Trophoblast cell (in vitro differentiated cells and primary cell): ENCODE measurements at regions not wholly inside any gene's neighbourhood (a gene's known extent, or its start where the extent isn't known, plus 50 kb on each side); places are given as distances from the start of the nearest gene placed in this dataset.

Experiments used
- DNase-seq, 2 donors: peaks; one replicate each; pipeline ENCODE4 v3.0.0-alpha.2; 2016
- H2AFZ ChIP-seq: 2 replicates; pipeline ENCODE4 v1.6.1; 2013; ENCODE audit warnings: low read length, moderate library complexity, mild to moderate bottlenecking; ENCODE audit not compliant: insufficient read depth, poor library complexity
- H2AK5ac ChIP-seq: 2 replicates; pipeline ENCODE4 v1.6.1; 2013; ENCODE audit warnings: mild to moderate bottlenecking, low read length
- H2BK120ac ChIP-seq: 2 replicates; pipeline ENCODE4 v1.6.1; 2013; ENCODE audit warnings: low read length, mild to moderate bottlenecking, moderate library complexity; ENCODE audit not compliant: insufficient read depth, poor library complexity
- H2BK12ac ChIP-seq: 2 replicates; pipeline ENCODE4 v1.6.1; 2013; ENCODE audit warnings: mild to moderate bottlenecking, low read length, moderate library complexity
- H2BK5ac ChIP-seq: 2 replicates; pipeline ENCODE4 v1.6.1; 2013; ENCODE audit warnings: low read length, low read depth, moderate library complexity, mild to moderate bottlenecking; ENCODE audit not compliant: poor library complexity
- H3K14ac ChIP-seq: 2 replicates; pipeline ENCODE4 v1.6.1; 2013; ENCODE audit warnings: mild to moderate bottlenecking, low read length
- H3K18ac ChIP-seq: 2 replicates; pipeline ENCODE4 v1.6.1; 2013; ENCODE audit warnings: mild to moderate bottlenecking, low read length
- H3K23ac ChIP-seq: 2 replicates; pipeline ENCODE4 v1.6.1; 2013; ENCODE audit warnings: low read length
- H3K27ac ChIP-seq: 2 replicates; pipeline ENCODE4 v1.5.1; 2013; ENCODE audit warnings: low read depth, mild to moderate bottlenecking, inconsistent platforms, low read length, moderate library complexity
- H3K27me3 ChIP-seq: 2 replicates; pipeline ENCODE4 v1.6.1; 2013; ENCODE audit warnings: inconsistent platforms, mild to moderate bottlenecking, low read length, moderate library complexity; ENCODE audit not compliant: insufficient read depth
- H3K36me3 ChIP-seq, 2 experiments: 1 replicate in 1 of 2; 2 replicates in 1 of 2; pipeline ENCODE4 v1.6.1; 2013; ENCODE audit warnings: low read length in 2 of 2, mild to moderate bottlenecking in 2 of 2, moderate library complexity in 1 of 2; ENCODE audit not compliant: insufficient read depth in 2 of 2, control insufficient read depth in 1 of 2
- H3K4ac ChIP-seq: 2 replicates; pipeline ENCODE4 v1.6.1; 2013; ENCODE audit warnings: low read depth, mild to moderate bottlenecking, low read length, moderate library complexity
- H3K4me1 ChIP-seq, 2 experiments: 1 replicate in 1 of 2; 2 replicates in 1 of 2; pipeline ENCODE4 v1.6.1; 2013; ENCODE audit warnings: low read length in 2 of 2, mild to moderate bottlenecking in 2 of 2, moderate library complexity in 1 of 2; ENCODE audit not compliant: insufficient read depth in 2 of 2, control insufficient read depth in 1 of 2
- H3K4me2 ChIP-seq: 2 replicates; pipeline ENCODE4 v1.6.1; 2013; ENCODE audit warnings: inconsistent platforms, mild to moderate bottlenecking, low read length, moderate library complexity
- H3K4me3 ChIP-seq: 2 replicates; pipeline ENCODE4 v1.5.1; 2013; ENCODE audit warnings: mild to moderate bottlenecking, low read depth, low read length, inconsistent platforms
- H3K79me1 ChIP-seq: one replicate; pipeline ENCODE4 v1.6.1; 2013; ENCODE audit warnings: low read length
- H3K79me2 ChIP-seq: 2 replicates; pipeline ENCODE4 v1.6.1; 2013; ENCODE audit warnings: low read length, mild to moderate bottlenecking; ENCODE audit not compliant: control insufficient read depth, insufficient read depth, poor library complexity
- H3K9ac ChIP-seq: 2 replicates; pipeline ENCODE4 v1.6.1; 2013; ENCODE audit warnings: mild to moderate bottlenecking, low read length
- H3K9me3 ChIP-seq: 2 replicates; pipeline ENCODE4 v1.6.1; 2013; ENCODE audit warnings: low read depth, mild to moderate bottlenecking, control low read depth, inconsistent platforms, low read length; ENCODE audit not compliant: insufficient read depth
- H4K12ac ChIP-seq: 2 replicates; pipeline ENCODE4 v1.6.1; 2013; ENCODE audit warnings: low read depth, mild to moderate bottlenecking, low read length, moderate library complexity
- H4K8ac ChIP-seq: 2 replicates; pipeline ENCODE4 v1.6.1; 2013; ENCODE audit warnings: low read depth, mild to moderate bottlenecking, low read length, moderate library complexity
- H4K91ac ChIP-seq: one replicate; pipeline ENCODE4 v1.6.1; 2013; ENCODE audit warnings: low read depth, mild to moderate bottlenecking, low read length, moderate library complexity
- WGBS: extraction: QIAGEN DNeasy Blood & Tissue Kit; methylation state at CpG from one replicate; pipeline ENCODE4 v1.1.7; 2013; ENCODE audit warnings: missing lambda C conversion rate; ENCODE audit not compliant: insufficient read length, insufficient coverage; ENCODE audit errors: extremely low coverage; 5-methylcytosine and 5-hydroxymethylcytosine counted together

DNA sequence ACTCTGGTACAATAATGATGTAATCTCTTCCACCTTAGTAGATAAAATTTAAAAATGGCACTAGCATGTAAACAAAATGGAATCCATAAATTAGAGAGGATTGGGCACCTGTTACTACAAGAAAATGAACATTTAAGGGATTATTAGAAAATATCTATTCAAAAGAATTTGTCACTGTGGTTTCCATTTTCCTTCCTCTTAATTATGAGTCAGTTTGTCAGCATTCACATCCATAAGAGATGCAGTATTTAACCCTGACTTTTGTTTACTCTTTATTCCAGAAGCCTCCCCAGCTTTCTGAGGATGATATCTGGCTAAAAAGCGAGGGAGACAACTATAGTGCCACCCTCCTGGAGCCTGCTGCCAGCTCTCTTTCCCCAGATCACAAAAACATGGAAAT lies 72.1 kb downstream of the C9orf152 start:
- no peaks in the 10 kb centered on the region for H3K9me3 ChIP-seq
- no CpG with 5 or more reads among the region's 1 CpG for WGBS
- no peak overlapping the region for H2AFZ ChIP-seq

GRCh38 chr9:110136802-110137201 lies 71.2 kb downstream of the C9orf152 start:
- Histone ChIP-seq H3K9me3 (no peaks in the 10 kb centered on the region), H3K4me2 (no peak overlapping the region), H2BK12ac (no peak overlapping the region), H3K4me1 (peaks cover 2 to 5% of the 10 kb centered on the region in 2 experiments), H3K9ac (no peak overlapping the region), H4K12ac (no peak overlapping the region), H3K36me3 (peaks cover 26 to 29% of the 10 kb centered on the region in 2 experiments), H2BK5ac (no peak overlapping the region), H2BK120ac (no peak overlapping the region), H3K27ac (no peak overlapping the region), H4K91ac (no peak overlapping the region), H3K4ac (no peak overlapping the region), H3K4me3 (no peak overlapping the region), H4K8ac (no peak overlapping the region), H3K14ac (no peak overlapping the region), H2AFZ (no peak overlapping the region), H3K18ac (no peak overlapping the region), H3K79me1 (no peaks in the 10 kb centered on the region), H3K23ac (no peak overlapping the region), H2AK5ac (no peak overlapping the region), H3K79me2 (no peaks in the 10 kb centered on the region), H3K27me3 (no peaks in the 10 kb centered on the region)
- WGBS = no CpG with 5 or more reads among the region's 11 CpGs
- no peak for DNase-seq

More for the DNA sequence above, 72.1 kb downstream of the C9orf152 start:
- Histone ChIP-seq H3K36me3 (peaks cover 25 to 29% of the 10 kb centered on the region in 2 experiments), H3K14ac (no peak overlapping the region), H3K4ac (no peak overlapping the region), H3K4me2 (no peak overlapping the region), H3K79me1 (no peaks in the 10 kb centered on the region), H4K91ac (no peak overlapping the region), H3K27me3 (no peaks in the 10 kb centered on the region), H3K18ac (no peak overlapping the region), H3K4me3 (no peak overlapping the region), H3K27ac (no peak overlapping the region), H2AK5ac (no peak overlapping the region), H3K23ac (no peak overlapping the region), H3K4me1 (peaks cover 3 to 6% of the 10 kb centered on the region in 2 experiments), H4K12ac (no peak overlapping the region), H2BK5ac (no peak overlapping the region), H3K79me2 (no peaks in the 10 kb centered on the region), H2BK12ac (no peak overlapping the region), H3K9ac (no peak overlapping the region), H4K8ac (no peak overlapping the region), H2BK120ac (no peak overlapping the region)
- no peak for DNase-seq

- Histone ChIP-seq H2AFZ (no peak overlapping the region), H3K4me1 (no peaks in the 10 kb centered on the region), H3K79me1 (no peaks in the 10 kb centered on the region), H2AK5ac (no peak overlapping the region), H3K36me3 (peaks cover 26 to 32% of the 10 kb centered on the region in 2 experiments), H2BK120ac (no peak overlapping the region), H3K23ac (no peak overlapping the region), H3K4me2 (no peak overlapping the region), H3K14ac (no peak overlapping the region), H3K18ac (no peak overlapping the region), H3K9me3 (no peaks in the 10 kb centered on the region), H3K79me2 (no peaks in the 10 kb centered on the region), H3K4me3 (no peak overlapping the region), H4K91ac (no peak overlapping the region), H3K9ac (no peak overlapping the region), H2BK12ac (no peak overlapping the region), H3K27ac (no peak overlapping the region), H4K12ac (no peak overlapping the region), H3K4ac (peak overlapping the region; percentile 76), H4K8ac (no peak overlapping the region), H2BK5ac (no peak overlapping the region), H3K27me3 (no peaks in the 10 kb centered on the region)
- DNase-seq = peak; percentile 55 to 79
- no CpG with 5 or more reads among the region's 4 CpGs for WGBS
Observed at GRCh38 chr9:110140276-110140675, 67.7 kb downstream of the C9orf152 start.

DNA sequence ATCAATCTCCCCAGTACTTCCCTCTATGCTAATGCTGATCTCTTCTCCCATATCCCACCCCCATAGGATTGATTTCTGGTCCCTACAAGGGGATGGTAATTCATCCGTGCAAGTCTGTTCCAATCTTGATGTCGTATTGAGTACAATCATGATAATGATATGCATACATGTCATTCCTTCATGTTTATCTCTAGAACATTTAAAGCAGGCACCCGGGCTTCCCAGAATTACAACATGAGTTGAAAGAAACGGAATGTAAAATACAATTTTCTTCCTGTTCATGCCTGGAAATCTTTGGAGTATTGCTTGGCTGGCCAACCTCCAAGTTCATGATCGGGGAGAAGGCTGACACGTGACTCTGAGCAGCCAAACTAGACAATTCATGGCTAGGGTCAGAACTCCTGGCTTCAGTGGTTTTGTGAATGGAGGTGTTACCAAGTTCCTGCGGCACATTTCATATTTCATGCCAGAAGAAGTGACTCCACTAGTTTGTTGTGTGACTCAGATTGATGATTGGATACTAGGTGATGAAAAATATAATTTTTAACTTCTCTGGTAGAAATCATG lies 66.6 kb downstream of the C9orf152 start:
- Histone ChIP-seq H3K79me1 (no peaks in the 10 kb centered on the region), H2AK5ac (no peak overlapping the region), H3K18ac (no peak overlapping the region), H2BK12ac (no peak overlapping the region), H3K14ac (no peak overlapping the region), H3K36me3 (peaks cover 23 to 28% of the 10 kb centered on the region in 2 experiments), H3K9ac (no peak overlapping the region), H4K12ac (no peak overlapping the region), H2BK5ac (no peak overlapping the region), H3K79me2 (no peaks in the 10 kb centered on the region), H2AFZ (no peak overlapping the region), H3K4me3 (no peak overlapping the region), H3K4ac (peak overlapping the region; percentile 64), H3K4me2 (no peak overlapping the region), H2BK120ac (no peak overlapping the region), H3K27ac (no peak overlapping the region), H3K23ac (no peak overlapping the region), H4K8ac (no peak overlapping the region), H3K27me3 (no peaks in the 10 kb centered on the region), H3K9me3 (no peaks in the 10 kb centered on the region), H3K4me1 (no peaks in the 10 kb centered on the region), H4K91ac (no peak overlapping the region)
- DNase-seq = peak; percentile 91 to 97
- WGBS = no CpG with 5 or more reads among the region's 7 CpGs
